ENCODE measurements at regions not wholly inside any gene's neighbourhood (a gene's known extent, or its start where the extent isn't known, plus 50 kb on each side); places are given as distances from the start of the nearest gene placed in this dataset.

GRCh38 chrX:14194711-14195110 lies 165.0 kb upstream of the GEMIN8 start:
- Histone ChIP-seq H3K4me2 (ENCODE audit: insufficient read depth, low read length) (no peak overlapping the region), H4K20me1 (replicated peaks; ENCODE audit: control insufficient read depth, insufficient read depth, low read length) (no peaks in the 10 kb centered on the region), H3K79me2 (ENCODE audit: control insufficient read depth, insufficient read depth, low read length) (no peaks in the 10 kb centered on the region), H2AFZ (ENCODE audit: low read depth, low read length) (no peak overlapping the region), H3K4me1 (replicated peaks in 1 of 2; ENCODE audit: control insufficient read depth in 2 of 2, insufficient read depth in 2 of 2, low read length in 2 of 2) (no peaks in the 10 kb centered on the region), H3K36me3 (ENCODE audit: control insufficient read depth, insufficient read depth, low read length) (no peaks in the 10 kb centered on the region), H3K4me3 (no peak overlapping the region), H3K9ac (ENCODE audit: insufficient read depth in 1 of 2, low read depth in 2 of 2, low read length in 2 of 2) (no peak overlapping the region), H3K27me3 (ENCODE audit: control insufficient read depth in 2 of 2, insufficient read depth in 2 of 2, low read length in 2 of 2) (no peaks in the 10 kb centered on the region), H3K27ac (ENCODE audit: extremely low read depth, low read depth, low read length) (no peak overlapping the region), H3K9me3 (replicated peaks; ENCODE audit: control insufficient read depth, insufficient read depth, low read depth, low read length) (no peaks in the 10 kb centered on the region), H3K9me1 (ENCODE audit: control insufficient read depth, insufficient read depth, low read length) (no peaks in the 10 kb centered on the region)
- FAIRE-seq, result no peak
- 0% methylated on average over 1 of the region's 1 CpG for WGBS (ENCODE audit: insufficient coverage, low coverage, missing lambda C conversion rate)
- intact Hi-C loops (cut with micrococcal nuclease), result no loop called here
- in situ Hi-C loops (cut with MboI), result no loop called here
- no peak for ATAC-seq
- POLR2A ChIA-PET, result no interaction called here
- TF ChIP-seq MYNN (IDR thresholded peaks at IDR 0.05) (no peak), MYNN (CRISPR knock-in tag; IDR thresholded peaks at IDR 0.05) (no peak)
- CTCF ChIA-PET (ENCODE audit: low intra/inter-chr PET ratio), result no interaction called here
- BruUV-seq (replicated peaks), result no TSS peak
- no peak for DNase-seq (ENCODE audit: extremely low read depth in 1 of 4, low spot score in 3 of 4)

DNA sequence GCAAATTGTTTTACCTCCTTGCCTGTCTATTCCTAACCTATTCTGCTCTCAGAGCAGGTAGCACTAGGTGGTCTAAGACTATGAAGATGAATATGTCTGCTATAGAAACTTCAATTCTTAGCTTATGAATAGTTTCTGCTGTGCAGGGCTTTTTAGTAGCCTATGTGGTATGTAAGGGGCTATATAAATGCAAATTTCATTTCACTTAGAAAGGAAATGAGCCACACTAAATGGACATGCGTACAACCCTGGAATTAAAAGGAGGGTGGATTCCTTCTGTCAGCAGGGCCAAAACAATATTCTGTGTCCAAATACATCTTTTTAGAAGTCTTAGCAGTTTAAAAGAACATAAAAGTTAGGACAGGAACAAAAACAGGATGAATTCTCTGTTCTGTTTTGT lies 163.9 kb upstream of the GEMIN8 start:
- Histone ChIP-seq H3K36me3 (ENCODE audit: control insufficient read depth, insufficient read depth, low read length) (no peaks in the 10 kb centered on the region), H2AFZ (ENCODE audit: low read depth, low read length) (no peak overlapping the region), H3K79me2 (ENCODE audit: control insufficient read depth, insufficient read depth, low read length) (no peaks in the 10 kb centered on the region), H3K9me3 (replicated peaks; ENCODE audit: control insufficient read depth, insufficient read depth, low read depth, low read length) (no peaks in the 10 kb centered on the region), H3K9ac (ENCODE audit: insufficient read depth in 1 of 2, low read depth in 2 of 2, low read length in 2 of 2) (no peak overlapping the region), H3K27me3 (ENCODE audit: control insufficient read depth in 2 of 2, insufficient read depth in 2 of 2, low read length in 2 of 2) (no peaks in the 10 kb centered on the region), H3K27ac (ENCODE audit: extremely low read depth, low read depth, low read length) (no peak overlapping the region), H3K4me2 (ENCODE audit: insufficient read depth, low read length) (no peak overlapping the region), H3K9me1 (ENCODE audit: control insufficient read depth, insufficient read depth, low read length) (no peaks in the 10 kb centered on the region), H3K4me1 (replicated peaks in 1 of 2; ENCODE audit: control insufficient read depth in 2 of 2, insufficient read depth in 2 of 2, low read length in 2 of 2) (no peaks in the 10 kb centered on the region), H4K20me1 (replicated peaks; ENCODE audit: control insufficient read depth, insufficient read depth, low read length) (no peaks in the 10 kb centered on the region), H3K4me3 (no peak overlapping the region)
- ChIA-PET POLR2A (no interaction called here), CTCF (ENCODE audit: low intra/inter-chr PET ratio) (no interaction called here)
- TF ChIP-seq TCF7L2 (IDR thresholded peaks at IDR 0.05; ENCODE audit: low read depth, low read length) (no peak), NFATC3 (IDR thresholded peaks at IDR 0.05) (no peak), RBM34 (IDR thresholded peaks at IDR 0.05; ENCODE audit: borderline replicate concordance, insufficient read depth, low read length) (no peak), HDAC3 (IDR thresholded peaks at IDR 0.05; ENCODE audit: borderline replicate concordance, partially characterized antibody) (no peak), ARID2 (IDR thresholded peaks at IDR 0.05) (no peak), ZNF146 (CRISPR knock-in tag; IDR thresholded peaks at IDR 0.05; ENCODE audit: unreplicated experiment) (no peak), ZNF212 (CRISPR knock-in tag; IDR thresholded peaks at IDR 0.05) (no peak)
- intact Hi-C loops (cut with micrococcal nuclease) (no loop called here), in situ Hi-C loops (cut with MboI) (no loop called here)
- 0% methylated on average over 1 of the region's 1 CpG for WGBS (ENCODE audit: insufficient coverage, low coverage, missing lambda C conversion rate)
- no TSS peak for BruUV-seq (replicated peaks)
- DNase-seq (ENCODE audit: extremely low read depth in 1 of 4, low spot score in 3 of 4) (no peak), FAIRE-seq (no peak), ATAC-seq (no peak)
